ENCODE measurements at regions not wholly inside any gene's neighbourhood (a gene's known extent, or its start where the extent isn't known, plus 50 kb on each side); places are given as distances from the start of the nearest gene placed in this dataset.
"Not testable (repeated sequence)": the region's sequence is repeated elsewhere in the genome, so short reads cannot be mapped to it uniquely, and the experiment has no call there.

DNA sequence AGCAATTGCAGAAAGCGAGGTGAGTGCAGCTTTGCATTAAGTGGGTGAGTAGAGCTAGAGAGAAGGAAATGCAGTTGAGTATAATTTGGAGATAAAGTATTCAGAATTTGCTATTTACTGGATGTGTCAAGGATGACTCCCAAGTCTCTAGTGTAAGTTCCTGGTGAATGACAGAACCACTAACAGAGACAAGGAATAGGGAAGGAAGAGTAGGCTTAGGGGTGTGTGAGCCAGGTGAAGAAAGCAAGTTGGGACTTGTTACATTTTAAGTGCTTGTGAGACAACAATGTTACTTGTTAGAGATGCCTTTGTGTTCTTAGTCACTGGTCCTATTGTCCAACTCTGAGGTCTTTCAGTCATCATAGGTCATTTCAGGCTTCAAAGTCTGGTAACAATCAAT, 70.8 kb downstream of the TBC1D26 start:
- DNase-seq, result not testable (repeated sequence)

DNA sequence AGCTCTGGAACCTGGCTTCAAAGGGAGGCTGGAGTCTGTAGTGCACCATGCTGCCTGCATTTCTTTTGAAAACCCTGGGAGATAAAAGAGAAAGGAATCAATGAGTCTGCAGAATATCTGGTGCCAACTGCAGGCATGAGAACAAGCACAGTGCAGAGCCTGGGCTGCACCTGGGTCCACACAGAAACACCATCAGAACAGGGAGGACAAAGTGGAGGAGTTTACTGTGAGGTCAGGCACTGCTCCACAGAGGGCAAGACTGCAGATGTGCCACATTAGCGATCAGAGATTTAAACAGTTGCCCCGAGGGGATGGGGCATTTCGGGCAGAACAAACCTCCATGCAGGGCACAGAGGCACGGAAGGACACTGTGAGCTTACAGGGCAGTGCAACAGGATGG, 74.7 kb downstream of the TBC1D26 start:
- DNase-seq, result not testable (repeated sequence)

- not testable (repeated sequence) for DNase-seq
Measured at GRCh38 chr17:15813388-15813787, 81.3 kb downstream of the TBC1D26 start.

DNA sequence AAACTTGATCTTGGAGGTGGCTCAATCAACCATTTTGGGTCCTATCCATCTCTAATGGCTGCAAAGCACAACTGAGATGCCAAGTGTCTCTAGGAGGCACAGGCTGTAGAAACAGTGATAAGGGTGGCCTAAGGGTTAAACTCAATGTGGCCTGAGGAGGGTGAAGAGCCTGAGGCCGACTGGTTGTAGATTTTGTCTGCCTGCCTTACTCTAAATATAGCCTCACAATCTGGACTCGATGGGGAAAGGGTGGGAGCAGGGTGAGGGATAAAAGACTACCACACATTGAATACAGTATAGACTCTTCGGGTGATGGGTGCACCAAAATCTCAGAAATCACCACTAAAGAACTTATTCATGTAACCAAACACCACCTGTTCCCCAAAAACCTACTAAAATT, 81.9 kb downstream of the TBC1D26 start:
- not testable (repeated sequence) for DNase-seq

DNA sequence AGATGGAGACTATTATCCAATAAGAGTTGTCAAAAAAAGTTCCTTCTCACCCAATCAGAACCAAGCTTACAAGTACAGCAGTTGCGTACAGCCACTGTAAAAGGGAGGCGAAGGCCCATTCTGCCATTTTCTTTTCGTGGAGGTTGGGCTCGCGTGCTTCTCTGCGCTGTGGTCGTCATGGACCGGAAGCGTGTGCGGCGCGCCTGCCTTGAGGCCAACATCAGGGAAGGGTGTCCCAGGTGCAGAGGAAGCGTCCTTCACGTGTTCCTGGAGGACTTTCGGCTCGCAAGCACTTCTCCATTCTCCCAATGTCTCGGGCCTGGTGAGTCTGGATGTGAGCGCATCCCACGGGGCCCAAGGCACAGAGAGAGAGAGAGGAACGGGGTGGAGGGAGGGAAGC, 85.8 kb downstream of the TBC1D26 start:
- DNase-seq, result not testable (repeated sequence)

DNA sequence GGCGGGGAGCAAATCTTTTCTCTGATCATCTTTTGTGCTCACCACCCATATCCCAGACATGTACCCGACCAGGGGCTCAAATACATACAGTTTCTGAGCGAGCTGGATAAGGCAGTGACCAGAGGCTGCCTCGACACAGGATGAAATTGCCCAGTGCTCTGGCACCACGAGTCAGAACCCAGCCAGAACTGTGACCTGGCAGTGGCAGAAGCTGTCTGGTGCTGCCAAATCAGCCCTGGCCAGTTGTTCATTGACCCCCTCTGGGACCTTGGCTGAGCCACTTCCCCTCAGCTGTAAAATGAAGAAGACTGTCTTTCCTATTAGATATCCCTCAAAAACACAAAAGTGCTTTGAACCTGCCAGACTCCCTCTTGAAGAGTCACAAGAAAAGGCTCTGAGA, 90.2 kb downstream of the TBC1D26 start:
- not testable (repeated sequence) for DNase-seq

- DNase-seq, result peak; percentile 18
Measured at GRCh38 chr17:15828727-15829314, 96.7 kb downstream of the TBC1D26 start.

DNA sequence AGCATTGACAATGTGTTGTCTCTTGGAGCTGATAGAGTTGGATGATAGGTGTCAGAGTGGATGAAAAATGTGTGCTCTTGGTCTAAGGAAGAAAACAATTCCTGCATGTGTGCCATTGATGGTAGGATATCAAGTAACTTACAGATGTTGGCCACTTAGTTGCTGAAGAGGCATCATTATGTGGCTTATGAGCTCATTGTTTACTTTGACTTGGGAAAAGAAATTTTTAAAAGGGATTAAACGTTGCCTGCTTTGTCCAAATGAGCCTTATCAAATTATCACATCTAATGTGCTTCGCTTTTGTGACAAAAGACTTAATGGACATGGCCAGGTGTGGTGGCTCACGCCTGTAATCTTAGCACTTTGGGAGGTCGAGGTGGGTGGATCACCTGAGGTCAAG, 98.1 kb downstream of the TBC1D26 start:
- DNase-seq, result peak; percentile 7

- not testable (repeated sequence) for DNase-seq
Measured at GRCh38 chr17:15831182-15831581, 99.1 kb downstream of the TBC1D26 start.

- not testable (repeated sequence) for DNase-seq
Measured at GRCh38 chr17:15832921-15833480, 100.9 kb downstream of the TBC1D26 start.

- DNase-seq, result not testable (repeated sequence)
Measured at GRCh38 chr17:15833890-15834289, 101.8 kb downstream of the TBC1D26 start.

DNA sequence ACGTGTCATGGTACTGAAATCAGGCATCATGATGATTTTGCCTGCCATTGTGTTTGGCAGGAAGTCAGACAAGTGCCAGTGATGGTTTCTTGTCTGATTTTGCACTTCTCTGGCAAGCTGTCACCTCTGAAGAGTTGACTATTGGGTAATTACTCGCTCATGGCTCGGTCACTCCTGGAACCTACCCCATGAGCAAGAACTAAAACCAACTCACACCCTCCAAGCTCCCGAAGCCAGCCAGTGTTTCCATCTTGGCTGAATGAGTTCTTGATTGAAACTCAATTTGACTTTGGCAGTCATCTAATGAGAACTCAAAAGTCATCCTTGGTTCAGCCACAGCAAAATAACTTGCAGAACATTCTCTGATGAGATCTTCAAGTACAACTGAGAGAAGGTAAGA, 103.4 kb downstream of the TBC1D26 start:
- DNase-seq, result not testable (repeated sequence)

- not testable (repeated sequence) for DNase-seq
Measured at GRCh38 chr17:15836249-15836982, 104.3 kb downstream of the TBC1D26 start.

DNA sequence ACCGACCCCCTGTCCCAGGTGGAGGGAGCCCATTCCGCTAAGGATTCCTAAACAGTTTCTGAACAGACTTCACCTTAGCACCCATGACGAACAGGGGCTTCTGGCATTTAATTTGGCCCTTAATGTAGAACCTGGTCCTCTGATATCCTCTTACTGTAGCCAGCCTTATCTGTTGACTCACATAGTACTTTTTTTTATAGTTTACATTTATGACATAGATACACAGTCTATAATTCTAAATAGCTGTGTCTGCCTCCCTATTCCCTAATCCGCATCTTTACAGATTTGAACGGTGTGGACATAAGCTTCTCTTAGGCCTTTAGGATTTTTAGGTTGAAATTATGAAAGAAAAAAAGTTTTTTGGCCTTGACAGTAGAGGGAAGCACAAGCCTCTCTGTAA, 104.9 kb downstream of the TBC1D26 start:
- DNase-seq, result not testable (repeated sequence)

- not testable (repeated sequence) for DNase-seq
Measured at GRCh38 chr17:15847447-15848229, 97.3 kb upstream of the ADORA2B start.

- not testable (repeated sequence) for DNase-seq
Measured at GRCh38 chr17:15849054-15849453, 95.9 kb upstream of the ADORA2B start.

DNA sequence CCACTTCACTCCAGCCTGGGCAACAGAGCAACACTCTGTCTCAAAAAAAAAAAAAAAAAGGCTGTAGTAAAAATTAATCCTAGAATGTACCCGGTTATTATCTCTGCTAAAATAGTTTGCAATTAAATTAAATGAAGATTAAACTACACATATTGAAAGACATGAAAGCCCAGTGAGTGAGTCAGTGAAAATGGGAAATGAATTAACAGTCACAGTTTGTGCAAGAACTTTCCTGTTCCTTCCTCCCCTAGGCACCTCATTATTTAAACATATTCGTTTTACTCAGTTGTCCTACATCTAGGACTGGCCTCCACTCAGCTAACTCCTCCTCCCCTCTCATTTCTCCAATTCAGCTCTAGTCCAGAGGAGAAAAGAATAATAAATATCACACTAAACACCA, 94.9 kb upstream of the ADORA2B start:
- DNase-seq, result not testable (repeated sequence)

GRCh38 chr17:15850687-15851086, 94.2 kb upstream of the ADORA2B start:
- not testable (repeated sequence) for DNase-seq

GRCh38 chr17:15852863-15853262, 92.1 kb upstream of the ADORA2B start:
- not testable (repeated sequence) for DNase-seq

GRCh38 chr17:15856191-15856590, 88.7 kb upstream of the ADORA2B start:
- not testable (repeated sequence) for DNase-seq

DNA sequence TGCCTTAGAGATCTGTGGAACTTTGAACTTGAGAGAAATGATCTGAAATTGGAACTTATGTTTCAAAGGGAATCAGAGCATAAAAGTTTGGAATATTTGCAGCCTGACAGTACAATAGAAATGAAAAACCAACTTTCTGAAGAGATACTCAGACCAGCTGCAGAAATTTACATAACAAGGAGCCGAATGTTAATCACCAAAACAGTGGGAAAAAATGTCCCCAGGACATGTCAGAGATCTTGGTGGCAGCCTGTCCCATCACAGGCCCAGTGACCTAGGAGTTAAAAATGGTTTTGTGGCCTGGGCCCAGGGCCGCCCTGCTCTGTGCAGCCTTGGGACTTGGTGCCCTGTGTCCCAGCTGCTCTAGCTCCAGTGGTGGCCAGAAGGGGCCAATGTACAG, 88.2 kb upstream of the ADORA2B start:
- DNase-seq, result not testable (repeated sequence)

GRCh38 chr17:15858082-15858481, 86.8 kb upstream of the ADORA2B start:
- not testable (repeated sequence) for DNase-seq

- DNase-seq, result not testable (repeated sequence)
Measured at GRCh38 chr17:15860774-15861173, 84.2 kb upstream of the ADORA2B start.
